ENCODE measurements at regions not wholly inside any gene's neighbourhood (a gene's known extent, or its start where the extent isn't known, plus 50 kb on each side); places are given as distances from the start of the nearest gene placed in this dataset.

DNA sequence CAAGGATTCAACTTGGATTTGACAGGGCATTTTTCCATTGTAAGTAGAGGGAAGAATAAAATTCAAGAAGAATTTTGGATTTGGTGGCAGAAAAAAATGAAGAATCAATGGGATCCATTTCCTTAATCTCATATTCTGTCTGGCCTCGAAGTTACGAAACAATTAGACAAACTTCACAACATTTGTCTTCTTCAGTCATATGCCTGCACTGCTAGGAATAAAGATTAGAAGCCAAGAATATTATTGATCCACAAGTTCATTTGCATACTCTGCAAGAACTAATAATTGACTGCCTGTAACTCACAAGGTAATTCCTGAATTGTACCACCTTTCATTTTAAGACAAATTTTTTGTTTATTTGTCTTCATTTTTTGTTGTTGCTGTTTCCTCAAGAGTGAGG is 486.2 kb downstream of the HAO1 start:
- Histone ChIP-seq H3K27me3 (replicated peaks; ENCODE audit: insufficient read depth) (no peaks in the 10 kb centered on the region), H3K27ac (no peak overlapping the region), H3K4me3 (no peak overlapping the region), H3K4me1 (replicated peaks) (no peaks in the 10 kb centered on the region), H3K9me3 (no peaks in the 10 kb centered on the region), H3K36me3 (no peaks in the 10 kb centered on the region)
- TF ChIP-seq POLR2AphosphoS5 (IDR thresholded peaks at IDR 0.05) (no peak), POLR2A (IDR thresholded peaks at IDR 0.05) (no peak)
- TF ChIP-seq, protein P1, sequence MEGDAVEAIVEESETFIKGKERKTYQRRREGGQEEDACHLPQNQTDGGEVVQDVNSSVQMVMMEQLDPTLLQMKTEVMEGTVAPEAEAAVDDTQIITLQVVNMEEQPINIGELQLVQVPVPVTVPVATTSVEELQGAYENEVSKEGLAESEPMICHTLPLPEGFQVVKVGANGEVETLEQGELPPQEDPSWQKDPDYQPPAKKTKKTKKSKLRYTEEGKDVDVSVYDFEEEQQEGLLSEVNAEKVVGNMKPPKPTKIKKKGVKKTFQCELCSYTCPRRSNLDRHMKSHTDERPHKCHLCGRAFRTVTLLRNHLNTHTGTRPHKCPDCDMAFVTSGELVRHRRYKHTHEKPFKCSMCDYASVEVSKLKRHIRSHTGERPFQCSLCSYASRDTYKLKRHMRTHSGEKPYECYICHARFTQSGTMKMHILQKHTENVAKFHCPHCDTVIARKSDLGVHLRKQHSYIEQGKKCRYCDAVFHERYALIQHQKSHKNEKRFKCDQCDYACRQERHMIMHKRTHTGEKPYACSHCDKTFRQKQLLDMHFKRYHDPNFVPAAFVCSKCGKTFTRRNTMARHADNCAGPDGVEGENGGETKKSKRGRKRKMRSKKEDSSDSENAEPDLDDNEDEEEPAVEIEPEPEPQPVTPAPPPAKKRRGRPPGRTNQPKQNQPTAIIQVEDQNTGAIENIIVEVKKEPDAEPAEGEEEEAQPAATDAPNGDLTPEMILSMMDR (IDR thresholded peaks at IDR 0.05), result no peak
- 95% methylated on average over 2 of the region's 2 CpGs for WGBS
- DNase-seq (ENCODE audit: low spot score), result no peak
- intact Hi-C loops (cut with DNase I), result no loop called here

DNA sequence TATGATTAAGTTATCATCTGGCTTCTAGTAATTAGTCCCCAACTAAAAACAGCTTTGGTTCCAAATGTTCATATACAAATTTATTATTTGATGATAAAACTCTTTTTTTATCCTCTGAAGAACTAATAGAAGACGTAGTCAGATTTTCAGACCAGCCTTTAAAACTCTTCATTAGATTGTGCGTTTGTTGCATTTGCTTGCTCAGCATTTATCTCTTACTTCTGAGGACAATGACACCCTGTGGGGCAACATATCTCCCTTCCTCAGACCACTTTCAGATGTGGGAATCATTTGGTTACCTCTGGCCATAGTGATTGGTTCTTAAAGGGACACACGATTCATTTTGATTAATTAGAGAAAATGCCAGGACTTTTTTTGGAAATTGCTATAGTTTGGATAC is 481.8 kb downstream of the HAO1 start:
- 95% methylated on average over 3 of the region's 3 CpGs for WGBS

GRCh38 chr20:7459083-7459482 is 481.2 kb downstream of the HAO1 start:
- intact Hi-C loops (cut with DNase I), result no loop called here
- no peaks in the 10 kb centered on the region for H3K4me1 ChIP-seq (replicated peaks)

More for the DNA sequence above, 481.8 kb downstream of the HAO1 start:
- Histone ChIP-seq H3K27me3 (replicated peaks; ENCODE audit: insufficient read depth) (no peaks in the 10 kb centered on the region), H3K4me1 (replicated peaks) (no peaks in the 10 kb centered on the region), H3K4me3 (no peak overlapping the region), H3K36me3 (no peaks in the 10 kb centered on the region), H3K9me3 (no peaks in the 10 kb centered on the region), H3K27ac (no peak overlapping the region)
- no peak for DNase-seq (ENCODE audit: low spot score)
- TF ChIP-seq POLR2AphosphoS5 (IDR thresholded peaks at IDR 0.05) (no peak), POLR2A (IDR thresholded peaks at IDR 0.05) (no peak)
- TF ChIP-seq, protein P1 (IDR thresholded peaks at IDR 0.05), result no peak
- intact Hi-C loops (cut with DNase I), result no loop called here

DNA sequence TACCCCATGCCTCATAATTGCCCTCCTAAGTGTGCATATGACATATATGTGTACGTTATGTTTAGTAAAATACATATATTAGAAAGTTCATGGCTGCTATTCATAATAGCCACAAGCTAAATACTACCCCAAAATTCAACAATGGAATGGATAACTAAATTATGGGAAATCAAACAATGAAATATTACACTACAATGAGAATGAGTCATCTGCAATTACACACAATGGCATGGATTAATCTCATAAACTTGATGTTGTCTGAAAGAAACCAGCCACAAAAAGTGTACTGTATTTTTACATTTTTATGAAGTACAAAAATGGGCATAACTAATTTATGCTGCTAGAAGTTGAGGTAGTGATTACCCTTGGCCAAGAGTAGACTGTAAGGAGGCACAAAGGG is 477.0 kb downstream of the HAO1 start:
- no peak overlapping the region for H3K4me3 ChIP-seq
- TF ChIP-seq, protein P1 (IDR thresholded peaks at IDR 0.05), result no peak
- TF ChIP-seq POLR2A (IDR thresholded peaks at IDR 0.05) (no peak), POLR2AphosphoS5 (IDR thresholded peaks at IDR 0.05) (no peak)
- no peaks in the 10 kb centered on the region for H3K27me3 ChIP-seq (replicated peaks; ENCODE audit: insufficient read depth)
- no peak overlapping the region for H3K27ac ChIP-seq
- WGBS, result 83% methylated on average over 1 of the region's 1 CpG
- intact Hi-C loops (cut with DNase I), result no loop called here
- H3K4me1 ChIP-seq (replicated peaks), result no peaks in the 10 kb centered on the region
- no peak for DNase-seq (ENCODE audit: low spot score)
- H3K36me3 ChIP-seq, result no peaks in the 10 kb centered on the region
- H3K9me3 ChIP-seq, result no peaks in the 10 kb centered on the region

More at GRCh38 chr20:7459083-7459482, 481.2 kb downstream of the HAO1 start:
- Histone ChIP-seq H3K4me3 (no peak overlapping the region), H3K36me3 (no peaks in the 10 kb centered on the region), H3K9me3 (no peaks in the 10 kb centered on the region), H3K27ac (no peak overlapping the region), H3K27me3 (replicated peaks; ENCODE audit: insufficient read depth) (no peaks in the 10 kb centered on the region)
- no peak for DNase-seq (ENCODE audit: low spot score)
- 48% methylated on average over 1 of the region's 1 CpG for WGBS
- no peak for TF ChIP-seq POLR2A (IDR thresholded peaks at IDR 0.05)
- TF ChIP-seq, protein P1 (IDR thresholded peaks at IDR 0.05), result no peak

DNA sequence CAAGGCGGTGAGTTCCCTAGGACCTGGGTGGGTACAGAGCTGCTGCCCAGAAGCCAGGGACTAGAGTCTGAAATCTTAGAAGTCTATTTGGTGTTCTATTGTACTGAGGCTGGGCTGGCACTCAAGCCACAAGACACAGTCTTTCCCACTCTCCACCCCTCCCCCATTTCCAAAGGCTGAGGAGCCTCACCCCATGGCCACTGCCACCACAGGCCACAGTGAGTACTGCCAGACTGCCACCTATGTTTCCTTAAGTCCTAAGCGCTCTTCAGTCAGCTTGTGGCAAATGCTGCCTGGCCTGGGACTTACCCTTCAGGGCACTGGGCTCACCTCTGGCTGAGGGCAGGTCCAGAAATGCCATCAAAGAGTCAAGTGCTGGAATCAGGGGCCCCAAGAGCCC is 469.3 kb downstream of the HAO1 start:
- TF ChIP-seq POLR2A (IDR thresholded peaks at IDR 0.05) (no peak), POLR2AphosphoS5 (IDR thresholded peaks at IDR 0.05) (no peak)
- TF ChIP-seq, protein P1 (IDR thresholded peaks at IDR 0.05), result no peak
- Histone ChIP-seq H3K27me3 (replicated peaks; ENCODE audit: insufficient read depth) (no peaks in the 10 kb centered on the region), H3K9me3 (no peaks in the 10 kb centered on the region), H3K36me3 (no peaks in the 10 kb centered on the region), H3K4me3 (no peak overlapping the region), H3K4me1 (replicated peaks) (no peaks in the 10 kb centered on the region), H3K27ac (no peak overlapping the region)
- DNase-seq (ENCODE audit: low spot score), result no peak
- intact Hi-C loops (cut with DNase I), result no loop called here
- 50% methylated on average over 2 of the region's 2 CpGs for WGBS
